ENCODE measurements at regions not wholly inside any gene's neighbourhood (a gene's known extent, or its start where the extent isn't known, plus 50 kb on each side); places are given as distances from the start of the nearest gene placed in this dataset.
A peak's percentile ranks its signal among the peaks of the same experiment; 100 is the strongest.

DNA sequence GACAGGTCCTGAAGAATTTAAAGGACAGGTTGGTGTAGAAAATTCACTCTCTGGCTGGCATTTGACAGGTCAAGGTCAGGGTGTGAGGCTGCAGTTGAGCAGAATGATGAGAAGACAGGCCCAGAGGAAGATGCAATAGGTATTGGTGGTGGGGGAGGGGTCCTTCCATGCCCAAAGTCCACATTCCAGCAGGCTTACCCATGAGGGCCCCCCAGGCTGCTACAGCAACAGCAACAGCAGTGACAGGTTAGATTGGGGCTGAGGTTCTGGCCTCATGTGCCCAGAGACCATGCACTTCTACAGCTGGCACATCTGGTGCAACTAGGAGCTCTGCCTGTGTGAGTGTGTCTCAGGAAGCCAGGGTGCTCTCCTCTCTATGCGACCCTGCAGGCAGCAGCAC is 223.5 kb upstream of the GHITM start:
- no peak for DNase-seq

DNA sequence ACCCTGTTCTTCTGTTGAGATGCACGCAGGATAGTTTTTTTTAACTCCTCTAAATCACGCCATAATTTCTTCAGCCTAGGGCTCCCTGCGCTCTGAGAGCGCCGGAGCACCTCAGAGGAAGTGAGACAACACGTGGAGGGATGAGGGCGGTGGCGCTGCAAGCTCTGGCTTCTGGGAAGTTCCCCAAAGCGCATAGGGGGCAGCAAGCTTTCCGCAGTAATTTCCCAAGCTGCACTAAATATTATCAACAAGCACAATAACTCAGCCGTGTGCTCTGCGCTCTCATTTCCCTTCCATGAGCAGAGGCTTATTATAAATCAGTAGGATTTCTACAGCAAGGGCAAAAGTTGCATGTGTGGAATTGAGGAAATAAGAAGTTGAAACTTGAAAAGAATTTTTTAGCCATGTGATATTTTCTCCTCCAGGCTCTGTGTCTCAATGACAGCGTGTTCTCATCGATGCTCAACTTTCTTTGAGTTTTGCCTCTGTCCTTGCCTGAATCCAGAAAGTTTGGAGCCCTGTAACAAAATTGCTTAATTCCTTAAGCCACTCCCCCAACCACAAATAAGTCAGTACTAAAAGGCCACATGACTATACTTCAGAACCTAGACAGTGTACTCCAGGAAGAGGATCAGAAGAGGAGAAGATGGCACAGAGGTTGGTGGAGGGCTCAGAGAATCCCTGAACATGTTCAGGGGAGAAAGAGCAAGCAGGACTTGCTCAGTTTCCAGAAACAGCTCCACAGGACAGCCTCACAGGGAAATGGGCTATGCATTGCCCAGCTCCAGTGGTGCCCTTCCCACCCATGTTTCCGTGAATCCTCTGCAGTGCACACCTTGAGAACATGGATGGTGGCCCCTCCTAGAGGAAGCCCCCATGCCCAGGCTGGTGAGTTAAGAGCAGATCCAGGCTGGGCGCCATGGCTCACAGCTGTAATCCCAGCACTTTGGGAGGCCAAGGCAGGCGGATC is 221.5 kb upstream of the GHITM start:
- peak in 1 of 2 experiments; percentile 5 for DNase-seq

DNA sequence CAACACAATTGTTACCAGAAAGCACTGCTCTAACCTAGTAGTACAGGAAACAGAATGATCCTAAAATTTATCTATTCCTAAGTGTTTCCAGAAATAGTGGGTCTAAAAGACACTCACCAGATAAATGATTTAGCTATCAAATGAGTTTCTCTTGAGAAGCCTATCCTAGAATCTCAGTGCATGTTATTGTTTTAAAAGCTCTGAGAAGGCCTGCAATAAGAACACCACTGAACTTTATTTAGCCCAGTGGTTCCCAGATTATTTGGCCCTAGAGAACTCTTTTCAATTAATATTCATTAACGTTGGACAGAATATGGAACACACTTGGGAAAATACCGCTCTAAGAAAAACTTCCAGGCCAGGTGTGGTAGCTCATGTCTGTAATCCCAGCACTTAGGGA is 220.1 kb upstream of the GHITM start:
- DNase-seq, result no peak

DNA sequence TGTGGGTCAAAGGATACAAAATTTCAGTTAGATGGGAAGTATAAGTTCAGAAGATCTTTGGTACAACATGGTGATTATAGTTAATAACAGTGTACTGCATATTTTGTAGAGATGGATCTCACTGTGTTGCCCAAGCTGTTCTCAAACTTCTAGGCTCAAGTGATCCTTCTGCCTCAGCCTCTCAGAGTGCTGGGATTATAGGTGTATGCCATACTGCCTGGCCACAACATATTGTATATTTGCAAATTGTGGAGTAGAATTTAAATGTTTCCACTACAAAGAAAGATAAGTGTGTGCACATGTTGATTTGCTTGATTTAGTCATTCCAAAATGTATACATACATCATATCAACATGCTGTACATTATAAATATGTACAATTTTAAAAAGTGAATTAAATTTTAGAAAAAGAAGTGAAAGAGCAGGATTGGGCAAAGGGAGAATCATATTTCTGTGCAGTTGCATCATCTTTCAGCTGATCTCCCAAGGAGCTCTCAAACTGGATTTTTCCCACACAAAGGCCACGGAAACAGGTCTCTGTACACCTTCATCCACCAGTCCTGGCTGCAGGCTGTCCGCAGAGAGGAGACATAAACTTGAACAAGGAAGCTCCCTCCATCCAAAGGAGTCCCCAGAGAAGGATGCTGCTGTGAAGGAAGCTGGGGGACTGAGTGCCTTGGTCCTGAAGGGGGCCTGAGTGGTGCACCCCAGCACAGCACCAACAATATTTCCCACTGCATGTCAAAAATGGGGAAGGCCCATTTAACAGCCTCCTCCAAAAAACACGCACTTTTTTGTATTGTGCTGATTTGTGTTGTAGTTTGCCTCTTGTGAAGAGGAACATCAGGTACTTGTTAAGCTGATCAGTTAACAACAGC is 217.1 kb upstream of the GHITM start:
- no peak for DNase-seq

DNA sequence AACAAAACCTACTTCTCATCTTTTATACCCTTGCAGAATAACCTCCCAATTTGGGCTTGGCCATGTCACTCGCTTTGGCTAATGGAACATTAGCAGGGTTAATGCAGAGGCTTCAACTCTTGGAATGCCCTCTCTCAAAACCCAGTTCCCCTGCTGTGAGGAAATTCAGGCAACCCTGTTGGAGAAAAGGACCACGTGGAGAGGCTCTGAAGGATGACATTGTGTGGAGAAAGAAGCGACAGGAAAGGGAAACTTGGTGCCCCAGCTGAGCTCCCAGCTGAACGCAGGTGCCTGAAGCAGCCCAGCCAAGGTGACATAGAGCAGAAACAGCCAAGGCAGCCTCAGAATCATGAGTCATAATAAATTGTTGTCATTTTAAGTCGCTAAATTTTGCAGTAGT is 214.2 kb upstream of the GHITM start:
- DNase-seq, result no peak

DNA sequence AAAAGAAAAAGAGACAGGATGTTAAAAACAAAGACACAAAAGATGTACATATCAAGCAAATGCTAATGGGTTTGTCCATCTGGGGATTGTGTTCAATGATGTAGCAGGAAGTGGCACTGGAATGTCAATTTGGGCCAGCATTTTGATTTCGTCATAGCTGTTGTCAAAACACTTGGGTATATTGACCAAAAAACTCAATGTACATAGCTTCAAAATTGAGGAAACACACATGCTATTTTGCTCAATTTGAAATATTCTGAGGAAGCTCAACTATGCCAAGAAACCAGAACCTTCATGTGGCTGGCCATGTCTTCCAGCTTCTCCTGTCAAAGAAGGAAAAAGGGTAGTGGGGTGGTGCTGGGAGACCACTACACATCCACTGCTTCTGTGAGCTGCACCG is 212.7 kb upstream of the GHITM start:
- DNase-seq, result no peak

DNA sequence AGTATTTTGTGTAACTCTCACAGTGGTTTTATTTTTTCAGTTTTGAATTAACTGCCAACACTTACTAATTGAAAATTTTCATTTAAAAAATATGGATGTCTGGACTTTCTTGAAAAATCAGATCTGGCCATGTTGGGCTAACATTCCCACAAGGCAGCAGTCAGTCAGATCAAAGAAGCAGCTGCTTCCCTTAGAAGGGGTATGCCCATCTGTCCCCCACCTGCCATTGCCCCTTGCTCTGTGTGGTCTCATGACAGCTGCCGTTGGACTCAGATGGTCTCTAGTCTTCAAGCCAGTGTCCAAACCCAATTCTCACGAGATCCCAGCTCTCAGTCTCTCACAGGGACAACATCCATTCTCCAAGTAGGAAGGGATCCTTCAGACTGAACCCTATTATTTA is 212.1 kb upstream of the GHITM start:
- no peak for DNase-seq

DNA sequence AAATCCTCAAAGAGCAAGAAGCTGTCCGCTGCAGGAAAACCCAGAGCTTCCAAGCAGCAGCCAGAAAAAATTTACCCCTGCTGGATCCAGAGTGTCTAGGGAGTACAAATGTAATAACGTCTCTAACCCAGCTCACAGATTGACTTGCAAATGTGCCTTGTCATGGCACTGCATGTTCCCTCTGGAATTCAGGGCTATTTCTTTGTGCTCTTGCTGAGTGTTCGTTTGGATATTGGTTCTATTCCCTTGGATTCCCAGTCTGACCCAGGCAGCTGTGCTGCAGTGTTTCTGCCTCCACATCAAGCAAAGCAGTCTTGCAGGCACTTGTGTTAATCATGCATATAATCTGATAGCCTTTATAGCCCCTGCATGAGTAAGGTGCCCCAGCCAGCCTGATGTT is 209.9 kb upstream of the GHITM start:
- DNase-seq, result no peak

DNA sequence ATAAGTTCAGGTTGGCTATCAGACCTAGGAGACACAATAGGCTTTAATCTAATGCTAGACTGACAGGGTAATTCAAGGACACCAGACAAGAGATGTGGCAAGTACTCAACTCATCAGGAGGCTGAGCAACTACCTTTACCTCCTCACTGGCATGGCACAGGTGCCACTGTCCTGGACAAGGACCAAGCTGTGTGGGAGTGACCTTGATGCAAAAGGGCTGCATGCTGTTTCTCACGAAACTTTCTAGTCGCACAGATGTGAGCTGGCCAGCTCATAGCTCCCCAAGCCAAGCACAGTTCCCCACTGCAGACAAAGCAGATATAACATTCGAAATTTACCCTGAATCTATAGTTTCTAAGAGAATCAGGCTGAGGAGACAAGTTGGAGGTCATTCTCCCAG is 207.6 kb upstream of the GHITM start:
- DNase-seq, result no peak

DNA sequence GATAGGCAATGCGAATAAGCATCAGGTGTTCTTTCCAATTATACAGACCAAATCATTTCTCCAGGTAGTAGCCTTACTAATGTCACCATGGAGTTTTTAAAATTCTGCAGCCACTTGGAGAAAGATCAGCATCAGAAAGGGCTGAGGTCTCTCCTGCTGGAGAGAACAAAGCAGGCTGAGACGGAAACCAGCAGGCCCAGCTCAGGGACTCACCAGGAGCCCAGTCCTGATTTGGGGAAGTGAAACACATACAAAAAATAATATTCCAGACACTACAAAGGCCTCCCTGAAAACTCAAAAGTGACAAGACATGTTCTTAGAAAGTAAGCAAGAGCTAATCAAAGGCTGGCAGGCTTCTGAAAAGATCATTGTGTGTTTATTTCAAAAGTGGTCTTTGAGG is 207.1 kb upstream of the GHITM start:
- no peak for DNase-seq

DNA sequence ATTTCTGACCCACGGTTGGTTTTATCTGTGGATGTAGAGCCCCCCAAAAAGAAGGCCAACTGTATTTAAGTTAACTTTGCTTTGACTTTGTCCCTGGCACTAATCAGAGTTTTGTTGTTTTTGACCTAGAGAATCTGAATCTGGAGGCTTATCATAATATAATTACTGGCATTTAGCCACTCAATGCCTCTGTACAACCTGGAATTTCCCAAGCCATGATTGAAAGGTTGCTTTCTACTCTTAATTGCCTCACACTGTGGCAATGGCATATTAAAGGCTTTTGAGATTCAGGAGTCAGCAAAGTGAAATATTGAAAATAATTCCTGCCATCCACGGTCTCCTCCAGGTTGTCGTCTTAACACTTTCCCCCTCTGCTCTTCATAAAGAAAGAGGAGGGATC is 205.2 kb upstream of the GHITM start:
- DNase-seq, result no peak

DNA sequence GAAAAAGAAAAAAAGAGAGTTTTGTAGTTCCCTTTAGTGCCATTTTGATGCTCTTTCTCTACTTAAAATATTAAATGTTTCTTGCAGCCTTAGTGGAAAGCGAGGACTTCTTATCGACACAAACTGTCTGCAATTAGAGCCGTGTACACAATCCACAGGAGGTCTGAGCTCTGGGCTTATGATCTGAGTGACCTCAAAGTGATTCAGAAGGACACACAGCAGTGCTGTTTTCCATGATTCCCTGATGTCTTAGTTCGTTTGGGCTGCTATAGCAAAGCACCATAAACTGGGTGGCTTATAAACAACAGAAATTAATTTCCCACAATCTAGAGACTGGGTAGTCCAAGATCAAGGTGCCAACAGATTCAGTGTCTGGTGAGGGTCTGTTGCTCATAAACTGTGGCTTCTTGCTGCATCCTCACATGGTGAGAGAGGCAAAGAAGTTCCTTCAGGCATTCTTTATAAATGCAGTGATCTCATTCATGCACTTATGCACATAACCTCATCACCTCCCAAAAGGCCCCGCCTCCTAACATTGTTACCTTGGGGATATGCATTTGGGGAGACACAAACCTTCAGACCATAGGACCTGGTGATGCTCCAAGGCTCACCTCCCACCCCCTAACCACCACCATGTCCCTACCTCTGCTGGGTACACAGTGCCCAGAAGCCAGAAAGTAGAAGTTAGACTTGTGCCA is 204.5 kb upstream of the GHITM start:
- DNase-seq, result no peak

DNA sequence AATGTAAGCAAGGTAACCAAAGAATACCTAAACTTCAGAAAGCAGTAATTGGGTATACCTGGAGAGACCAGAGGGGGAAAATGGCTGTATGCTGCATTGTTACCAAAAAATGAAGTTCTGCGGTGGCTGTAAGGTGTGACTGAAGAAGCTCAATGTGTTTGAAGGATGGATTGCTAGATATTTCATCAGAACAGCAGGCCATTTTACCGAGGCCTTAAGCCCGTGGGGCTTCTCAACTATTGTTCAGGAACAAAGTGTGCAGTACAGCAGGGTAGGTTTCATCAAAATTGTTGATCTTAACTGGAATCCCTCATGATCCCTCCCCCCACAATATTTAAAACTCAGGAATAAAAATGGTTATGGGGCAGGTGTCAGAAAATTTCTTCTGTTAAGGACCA is 204.0 kb upstream of the GHITM start:
- DNase-seq, result no peak

DNA sequence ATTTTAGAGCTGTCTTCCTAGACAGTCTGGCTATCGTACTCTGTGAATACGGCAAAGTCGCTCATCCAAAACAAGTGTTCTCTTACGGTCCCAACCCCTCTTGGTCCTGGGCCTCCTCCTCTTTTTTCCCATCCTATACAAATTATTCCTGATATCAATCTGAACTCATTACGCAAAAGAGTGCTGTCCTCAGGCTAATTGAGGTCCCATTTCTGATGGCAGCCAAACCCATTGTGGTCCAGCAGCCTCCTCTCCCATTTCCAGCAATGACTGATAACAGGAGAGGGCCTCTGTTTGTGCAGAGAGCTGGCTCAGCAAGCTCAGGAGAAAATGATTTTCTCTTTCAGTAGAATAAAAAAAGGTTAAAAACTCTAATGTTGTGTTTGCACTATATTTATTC is 203.4 kb upstream of the GHITM start:
- no peak for DNase-seq

DNA sequence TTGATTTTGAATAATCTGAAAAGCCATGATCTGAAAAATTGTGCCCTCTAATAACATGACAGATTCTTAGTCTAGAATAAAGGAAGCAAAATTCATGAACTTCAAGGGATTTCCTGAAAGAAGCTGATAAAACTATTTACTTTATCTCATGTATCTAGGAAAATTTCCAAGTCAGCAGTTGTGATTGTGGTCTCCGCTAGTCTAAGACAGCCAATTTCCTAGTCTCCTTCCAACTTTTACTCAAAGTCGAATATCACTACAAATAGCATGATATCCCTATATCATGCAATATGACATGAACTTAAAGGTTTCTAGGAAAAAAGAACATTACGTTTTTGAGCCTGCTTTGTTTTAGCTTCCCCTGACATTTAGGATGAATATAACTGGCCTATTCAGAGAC is 202.1 kb upstream of the GHITM start:
- DNase-seq, result no peak

DNA sequence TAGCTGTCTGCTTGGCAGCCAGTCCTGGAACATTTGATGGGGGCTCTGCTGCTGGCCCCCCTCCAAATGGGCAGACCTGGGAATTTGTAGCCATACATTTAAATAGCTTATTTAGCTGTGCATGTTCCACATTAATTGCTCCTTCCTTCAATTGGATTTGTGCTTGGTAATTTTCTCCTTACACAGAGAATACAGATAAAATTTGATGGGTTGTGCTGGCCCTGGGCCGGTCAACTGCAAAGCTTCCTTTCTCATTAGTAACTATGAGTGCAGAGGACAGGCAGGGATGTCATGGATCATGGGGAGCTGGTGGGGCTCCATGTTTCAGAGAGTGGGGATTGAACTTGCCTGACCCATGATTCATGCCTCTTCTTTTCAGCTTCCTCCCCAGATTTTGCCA is 201.5 kb upstream of the GHITM start:
- no peak for DNase-seq

DNA sequence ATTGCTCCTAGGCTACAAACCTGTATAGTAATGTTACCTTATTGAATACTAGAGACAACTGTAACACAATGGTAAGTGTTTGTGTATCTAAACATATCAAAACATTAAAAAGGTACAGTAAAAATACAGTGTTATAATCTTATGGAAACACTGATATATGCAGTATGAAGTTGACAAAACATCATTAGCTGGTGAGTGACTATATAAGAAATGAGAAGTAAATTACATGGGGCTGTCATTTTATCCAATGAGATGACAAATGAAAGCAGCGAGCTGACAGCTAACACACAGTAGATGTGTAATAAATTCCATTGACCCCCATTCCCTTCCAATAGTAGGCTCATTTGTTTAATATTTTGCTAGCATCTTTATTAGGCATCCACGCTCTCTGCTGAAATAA is 198.1 kb upstream of the GHITM start:
- no peak for DNase-seq

DNA sequence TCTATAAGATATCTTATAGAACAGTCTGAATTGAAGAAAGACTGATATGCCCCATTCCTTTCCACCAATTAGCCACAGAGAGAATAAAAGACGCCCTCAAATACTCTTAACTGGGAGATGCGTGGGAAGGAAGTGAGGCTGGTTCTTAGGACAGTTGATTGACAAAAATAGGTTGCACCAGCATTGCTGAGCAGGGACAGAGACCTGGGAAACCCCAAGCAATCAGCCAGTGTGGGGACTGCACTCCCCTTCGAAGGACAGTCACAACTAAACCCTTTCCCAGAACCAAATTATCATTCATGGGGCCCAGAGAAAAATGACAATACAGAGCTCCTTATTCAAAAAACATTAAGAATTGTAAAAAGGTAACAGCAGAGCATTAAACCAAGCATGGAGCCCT is 196.9 kb upstream of the GHITM start:
- DNase-seq, result no peak

DNA sequence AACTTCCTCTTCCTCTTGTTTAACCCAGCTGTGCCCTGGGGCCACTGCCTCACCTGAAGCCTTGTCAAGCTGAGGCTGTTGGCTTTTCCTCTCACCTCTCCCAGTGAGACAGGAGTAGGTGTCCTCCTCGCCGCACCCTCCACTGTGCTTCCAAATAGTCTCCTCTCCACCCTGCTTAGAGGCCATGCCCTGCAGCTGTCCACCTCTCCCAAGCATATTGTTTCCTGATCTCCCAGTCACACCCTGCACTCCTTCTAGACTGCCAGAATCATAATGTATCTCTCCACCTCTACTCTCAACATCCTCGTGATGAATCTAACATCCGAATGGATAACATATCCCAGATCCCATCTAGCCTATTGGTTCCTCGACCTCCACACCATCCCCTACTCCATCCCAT is 196.3 kb upstream of the GHITM start:
- DNase-seq, result no peak

DNA sequence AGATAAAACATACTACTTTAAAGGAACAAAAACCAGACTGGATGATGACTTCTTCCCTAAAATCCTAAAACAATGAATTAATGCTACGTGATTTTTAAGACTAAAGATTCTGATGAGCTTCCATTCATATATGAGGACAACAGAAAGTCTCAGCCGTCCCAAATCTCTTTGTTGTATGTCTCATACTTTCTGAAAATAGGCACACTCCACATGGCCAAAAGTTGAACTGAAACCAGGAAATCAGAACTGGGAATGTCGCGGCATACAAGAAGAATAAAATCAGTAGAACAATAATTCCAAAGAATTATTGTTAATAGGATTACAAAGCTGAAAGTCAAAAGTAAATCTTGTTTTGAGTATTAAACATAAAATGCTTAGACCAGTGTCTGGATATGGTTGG is 195.4 kb upstream of the GHITM start:
- no peak for DNase-seq

DNA sequence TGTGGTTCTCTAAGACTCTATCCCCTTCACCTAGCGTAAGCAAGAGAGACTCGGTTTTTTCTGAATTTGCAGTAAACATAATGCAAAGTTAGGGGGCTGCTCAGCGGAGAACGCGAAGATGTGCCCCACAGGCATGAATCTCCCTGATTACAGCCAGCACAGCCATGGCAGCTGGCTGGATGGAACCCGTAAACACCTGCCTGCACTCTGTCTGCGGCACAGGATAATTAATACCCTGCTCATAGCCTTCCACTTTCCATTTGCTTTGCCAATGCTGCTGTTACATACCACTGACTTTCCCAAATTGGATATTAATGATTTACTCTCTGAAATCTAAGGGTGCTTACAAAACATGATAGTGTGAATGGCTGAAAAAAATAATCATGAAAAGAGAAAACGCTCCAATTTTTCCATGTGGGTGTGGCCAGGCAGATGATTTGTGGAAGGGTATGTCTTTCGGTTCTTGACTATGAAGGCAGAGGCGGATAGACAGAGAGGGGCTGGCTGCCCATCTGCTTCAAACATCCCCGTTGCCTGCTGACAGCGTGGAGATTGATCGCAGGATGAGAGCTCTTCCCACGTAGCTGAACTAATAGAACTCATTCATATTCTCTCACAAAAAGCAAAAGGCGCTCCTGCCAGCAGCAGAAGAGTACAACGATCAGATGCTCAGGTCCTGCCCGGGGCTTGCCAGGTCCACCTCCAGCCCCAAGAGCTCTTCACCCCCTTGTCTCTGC is 193.2 kb upstream of the GHITM start:
- DNase-seq, result no peak

DNA sequence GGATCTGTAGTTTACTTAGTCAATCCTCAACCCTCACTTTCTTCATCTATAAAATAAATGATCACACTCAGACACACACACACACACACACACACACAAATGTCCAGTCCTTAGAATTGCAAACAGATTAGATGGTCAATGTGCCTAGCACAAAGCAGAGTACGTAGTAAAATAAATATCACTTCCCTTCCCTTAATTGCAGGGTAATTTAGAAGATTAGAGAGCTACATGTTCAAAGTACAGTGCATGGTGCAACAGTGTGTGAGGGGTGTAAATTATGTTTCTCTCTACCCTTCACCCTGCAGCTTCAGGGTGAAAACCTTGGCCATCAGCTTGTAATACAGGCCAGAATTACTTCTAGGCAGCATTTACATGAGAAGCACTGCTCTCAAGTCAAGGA is 187.0 kb upstream of the GHITM start:
- no peak for DNase-seq

DNA sequence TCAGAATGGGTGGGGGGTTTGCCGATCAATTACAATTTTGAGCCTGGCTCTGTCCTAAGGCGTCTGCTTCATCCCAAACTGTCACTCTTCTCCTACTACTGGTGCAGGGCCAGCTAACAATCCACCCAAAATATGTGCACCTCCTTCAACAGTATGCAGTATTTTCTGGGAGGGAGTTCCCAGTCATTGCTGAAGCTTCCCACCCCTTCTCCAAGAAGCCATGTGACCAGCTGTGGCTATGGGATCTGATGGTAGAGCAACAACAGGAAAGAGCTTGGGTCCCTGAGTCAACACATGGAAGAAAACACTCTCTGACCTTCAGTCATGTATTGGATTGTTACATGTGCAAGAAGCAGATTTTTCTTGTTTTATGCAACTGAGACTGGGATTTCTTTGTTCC is 185.7 kb upstream of the GHITM start:
- DNase-seq, result no peak

Data from NCI-H526 (cell line).